IMR-90 (cell line): ENCODE measurements at regions not wholly inside any gene's neighbourhood (a gene's known extent, or its start where the extent isn't known, plus 50 kb on each side); places are given as distances from the start of the nearest gene placed in this dataset.

ENCODE experiments used
- ATAC-seq: fragments of 200-7000 bp; cut with Tn5 transposase; 2 replicates; pipeline ENCODE4 v1.9.1; 2020; ENCODE audit warnings: low read depth, mild to moderate bottlenecking, moderate library complexity
- BruUV-seq: library from RNA; stranded (reverse); fragments of 400-500 nt; replicated peaks from 2 replicates; lab custom pipeline; 2021; lab: Mats Ljungman, UMichigan
- CTCF ChIA-PET: fragments of 300-600 bp; formaldehyde crosslinking; extraction: SDS; loops from one replicate; lab custom pipeline; 2021; ENCODE audit warnings: antibody characterized with exemption; lab: Yijun Ruan, JAX
- POLR2A ChIA-PET: fragments of 300-600 bp; sonication (Branson Sonifier 250); formaldehyde crosslinking; loops from one replicate; lab custom pipeline; 2022; ENCODE audit warnings: antibody characterized with exemption; ENCODE audit not compliant: unreplicated experiment; lab: Charles Lee
- DNase-seq: peaks from one replicate; pipeline ENCODE4 v3.0.0; 2013
- H2AFZ ChIP-seq: replicated peaks from 2 replicates; pipeline ENCODE3; 2013; ENCODE audit warnings: low read length, mild to moderate bottlenecking; ENCODE audit not compliant: poor library complexity
- H2AK5ac ChIP-seq: 2 replicates; pipeline ENCODE4 v1.6.1; 2013; ENCODE audit warnings: low read depth, low read length, inconsistent platforms
- H2AK9ac ChIP-seq: replicated peaks from 2 replicates; pipeline ENCODE3; 2013; ENCODE audit warnings: mild to moderate bottlenecking, low read depth, low read length, moderate library complexity; ENCODE audit not compliant: poor library complexity
- H2BK120ac ChIP-seq: 2 replicates; pipeline ENCODE4 v1.6.1; 2013; ENCODE audit warnings: low read depth, low read length, inconsistent platforms
- H2BK15ac ChIP-seq: 3 replicates; pipeline ENCODE4 v1.6.1; 2013; ENCODE audit warnings: low read depth, low read length, inconsistent platforms
- H2BK20ac ChIP-seq: 2 replicates; pipeline ENCODE4 v1.6.1; 2013; ENCODE audit warnings: low read depth, mild to moderate bottlenecking, inconsistent platforms, low read length, moderate library complexity
- H2BK5ac ChIP-seq: 2 replicates; pipeline ENCODE4 v1.6.1; 2013; ENCODE audit warnings: mild to moderate bottlenecking, low read depth, low read length, inconsistent platforms; ENCODE audit not compliant: poor library complexity, severe bottlenecking
- H3K14ac ChIP-seq: replicated peaks from 2 replicates; pipeline ENCODE4 v1.6.1; 2013; ENCODE audit warnings: low read depth, low read length, inconsistent platforms
- H3K18ac ChIP-seq: 2 replicates; pipeline ENCODE4 v1.6.1; 2013; ENCODE audit warnings: low read depth, low read length, control low read depth
- H3K23ac ChIP-seq: 2 replicates; pipeline ENCODE4 v1.6.1; 2013; ENCODE audit warnings: low read depth, low read length, inconsistent platforms
- H3K27ac ChIP-seq: 2 replicates; pipeline ENCODE4 v1.5.1; 2013; ENCODE audit warnings: mild to moderate bottlenecking, control low read depth, low read length; ENCODE audit not compliant: insufficient read depth
- H3K27me3 ChIP-seq: 2 replicates; pipeline ENCODE4 v1.6.1; 2013; ENCODE audit warnings: low read length; ENCODE audit not compliant: control insufficient read depth, insufficient read depth
- H3K36me3 ChIP-seq: 2 replicates; pipeline ENCODE4 v1.6.1; 2013; ENCODE audit warnings: low read length, mixed read lengths; ENCODE audit not compliant: control insufficient read depth, insufficient read depth
- H3K4ac ChIP-seq: 2 replicates; pipeline ENCODE4 v1.6.1; 2013; ENCODE audit warnings: low read depth, low read length, inconsistent platforms
- H3K4me1 ChIP-seq: 2 replicates; pipeline ENCODE4 v1.6.1; 2013; ENCODE audit warnings: low read length, mixed read lengths; ENCODE audit not compliant: control insufficient read depth, insufficient read depth
- H3K4me2 ChIP-seq: 2 replicates; pipeline ENCODE4 v1.6.1; 2013; ENCODE audit warnings: low read depth, mild to moderate bottlenecking, control low read depth, low read length, moderate library complexity
- H3K4me3 ChIP-seq: 2 replicates; pipeline ENCODE4 v1.5.1; 2013; ENCODE audit warnings: low read depth, mild to moderate bottlenecking, control low read depth, low read length, moderate library complexity; ENCODE audit not compliant: insufficient read depth
- H3K56ac ChIP-seq: 2 replicates; pipeline ENCODE4 v1.6.1; 2013; ENCODE audit warnings: low read length, inconsistent platforms; ENCODE audit not compliant: insufficient read depth; ENCODE audit errors: extremely low read depth
- H3K79me1 ChIP-seq, 2 experiments: 2 replicates each; pipeline ENCODE4 v1.6.1; 2013; ENCODE audit warnings: low read length in 2 of 2, inconsistent platforms in 1 of 2, low read depth in 1 of 2
- H3K9ac ChIP-seq: 2 replicates; pipeline ENCODE4 v1.6.1; 2013; ENCODE audit warnings: low read depth, low read length, control low read depth
- H3K9me1 ChIP-seq: 2 replicates; pipeline ENCODE4 v1.6.1; 2013; ENCODE audit warnings: low read length, inconsistent platforms; ENCODE audit not compliant: insufficient read depth
- H3K9me3 ChIP-seq: 2 replicates; pipeline ENCODE4 v1.6.1; 2013; ENCODE audit warnings: low read length; ENCODE audit not compliant: control insufficient read depth, insufficient read depth
- H4K20me1 ChIP-seq: 2 replicates; pipeline ENCODE4 v1.6.1; 2013; ENCODE audit warnings: low read length, inconsistent platforms; ENCODE audit not compliant: insufficient read depth
- H4K5ac ChIP-seq: 2 replicates; pipeline ENCODE4 v1.6.1; 2013; ENCODE audit warnings: mild to moderate bottlenecking, low read depth, low read length, control low read depth
- H4K8ac ChIP-seq, 2 experiments: 2 replicates each; pipeline ENCODE4 v1.6.1; 2013; ENCODE audit warnings: low read depth in 2 of 2, low read length in 2 of 2, control low read depth in 1 of 2, inconsistent platforms in 1 of 2
- H4K91ac ChIP-seq: 2 replicates; pipeline ENCODE4 v1.6.1; 2013; ENCODE audit warnings: low read depth, low read length, inconsistent platforms; ENCODE audit not compliant: insufficient read depth
- CHD1 ChIP-seq: IDR thresholded peaks from 2 replicates; pipeline ENCODE4 v1.6.1; 2012; ENCODE audit warnings: low read depth, low read length, improper control_type of control experiment
- MAFK ChIP-seq: IDR thresholded peaks from 2 replicates; pipeline ENCODE4 v1.6.1; 2012; ENCODE audit warnings: low read depth, low read length, improper control_type of control experiment
- WGBS, 2 experiments: methylation state at CpG; one replicate each; pipeline versions ENCODE4 v1.1.5 to v1.1.7; 2013; ENCODE audit warnings: missing lambda C conversion rate in 2 of 2; ENCODE audit not compliant: insufficient read length in 1 of 2; ENCODE audit errors: extremely low coverage in 2 of 2; 5-methylcytosine and 5-hydroxymethylcytosine counted together
- dilution Hi-C: fragments of 300-500 bp; cut with HindIII; formaldehyde crosslinking; loops from one replicate; pipeline ENCODE4 v1.14.3; 2018; ENCODE audit warnings: low sequenced_read_pairs; ENCODE audit not compliant: unreplicated experiment
- in situ Hi-C: fragments of 300-500 bp; cut with MboI; formaldehyde crosslinking; loops from 3 replicates; pipeline ENCODE4 v1.14.3; 2019; ENCODE audit warnings: low sequenced_read_pairs, inconsistent platforms, mixed read lengths
- intact Hi-C: fragments of 100-400 bp; cut with micrococcal nuclease; formaldehyde crosslinking; loops from 2 replicates; pipeline ENCODE4 v1.10.0; 2022

DNA sequence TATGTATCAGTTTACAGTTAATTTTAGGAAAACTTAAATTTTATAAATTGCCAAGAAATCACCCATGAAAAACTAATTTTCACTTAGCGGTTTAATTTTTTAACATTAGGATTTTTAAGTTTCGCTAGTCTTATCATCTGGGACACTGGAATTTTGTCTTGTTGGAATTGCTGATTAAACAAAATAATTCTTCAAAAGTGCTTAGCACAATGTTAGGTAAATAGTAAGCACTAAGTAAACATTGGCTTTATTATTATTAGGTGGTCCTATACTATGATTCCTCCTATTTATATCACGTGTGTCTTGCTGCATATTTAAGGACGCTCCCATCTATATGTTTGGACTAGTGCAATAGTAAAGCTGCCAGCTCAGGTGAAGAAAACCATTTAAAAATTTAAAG, 54.6 kb upstream of the MAP4K3 start:
- in situ Hi-C loops (no loop called here), dilution Hi-C loops (no loop called here), intact Hi-C loops (loop anchor here (2.0 kb wide), 1 partner anchor 55 kb away; the partner anchor contains the start of gene MAP4K3)
- ATAC-seq (no peak), DNase-seq (no peak)
- Histone ChIP-seq H4K91ac (no peak overlapping the region), H2AK5ac (no peak overlapping the region), H4K5ac (0 out of 2 replicates have a peak overlapping the region, but pooled peaks have one; percentile 18), H3K23ac (no peak overlapping the region), H4K20me1 (no peaks in the 10 kb centered on the region), H2AK9ac (no peak overlapping the region), H2BK120ac (0 out of 2 replicates have a peak overlapping the region, but pooled peaks have one; percentile 55), H2BK5ac (peak overlapping the region; percentile 88), H2AFZ (no peak overlapping the region), H2BK15ac (no peak overlapping the region), H3K4me2 (no peak overlapping the region), H3K9me1 (peaks cover 9% of the 10 kb centered on the region), H3K4ac (no peak overlapping the region), H3K27ac (peak overlapping the region; percentile 58; the same call in 1 of the 2 replicates), H3K9ac (no peak overlapping the region), H3K56ac (no peak overlapping the region), H3K4me3 (no peak overlapping the region), H3K9me3 (no peaks in the 10 kb centered on the region), H2BK20ac (no peak overlapping the region), H3K79me1 (peaks cover 6 to 12% of the 10 kb centered on the region in 2 experiments; a peak in 3 of 4 replicates), H3K18ac (peak overlapping the region; percentile 54; the same call in 1 of the 2 replicates), H3K36me3 (no peaks in the 10 kb centered on the region), H3K14ac (no peak overlapping the region), H4K8ac (peak overlapping the region in 1 of 2 experiments; percentile 38; a peak in 1 of 4 replicates), H3K4me1 (peaks cover 10% of the 10 kb centered on the region), H3K27me3 (no peaks in the 10 kb centered on the region)
- POLR2A ChIA-PET: no interaction called here
- TF ChIP-seq CHD1 (no peak), MAFK (peak; percentile 90)
- WGBS, 2 experiments: no CpG with 5 or more reads among the region's 4 CpGs
- CTCF ChIA-PET: interaction anchor here (0.5 to 0.9 kb wide), 2 partner anchors 58 to 459 kb away, joined by 3 read pairs; no protein-coding TSS in a partner anchor
- BruUV-seq: no TSS peak
